ENCODE measurements at regions not wholly inside any gene's neighbourhood (a gene's known extent, or its start where the extent isn't known, plus 50 kb on each side); places are given as distances from the start of the nearest gene placed in this dataset.
"Not testable (repeated sequence)": the region's sequence is repeated elsewhere in the genome, so short reads cannot be mapped to it uniquely, and the experiment has no call there.

DNA sequence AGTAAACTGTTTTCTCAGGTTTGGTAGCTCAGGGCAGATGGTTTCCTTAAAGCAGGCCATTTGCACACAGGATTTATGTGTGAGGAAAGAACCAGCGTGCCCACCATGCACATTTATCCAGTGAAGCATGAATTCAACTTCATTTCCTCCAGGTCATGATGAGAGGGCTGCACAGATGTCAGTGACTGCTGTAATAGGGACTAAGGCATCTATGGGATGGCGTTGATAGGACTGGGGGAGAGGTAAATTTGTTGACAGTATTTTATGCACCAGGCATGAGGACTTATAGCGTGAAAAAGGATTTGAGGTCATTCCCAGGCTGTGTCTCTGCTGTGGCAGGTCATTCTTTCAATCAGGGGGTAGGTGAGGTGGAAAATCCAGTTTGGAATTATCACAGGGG lies 302.9 kb downstream of the XPNPEP1 start:
- peaks cover 15 to 35% of the 10 kb centered on the region in 2 donors for H3K4me1 ChIP-seq (replicated peaks in 1 of 2)

DNA sequence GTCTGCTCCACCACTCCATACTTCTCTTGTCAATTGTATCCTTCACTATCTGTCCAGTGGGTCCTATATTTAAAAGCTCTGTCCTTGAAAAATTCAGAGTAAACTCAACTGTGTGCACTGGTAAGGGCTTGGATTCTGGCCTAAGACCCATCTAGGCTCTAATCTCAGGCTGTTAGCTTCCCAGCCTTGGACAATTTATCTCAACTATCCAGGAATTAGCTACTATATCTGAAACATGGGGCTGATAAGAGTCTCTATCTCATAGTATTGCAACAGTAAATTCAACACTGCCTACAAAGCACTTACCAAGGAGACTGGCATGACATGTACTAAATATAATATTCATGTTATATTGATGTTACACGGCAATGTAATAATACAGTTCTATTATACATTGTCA lies 303.4 kb downstream of the XPNPEP1 start:
- peak in 1 of 8 experiments; percentile 12 for ATAC-seq (replicated peaks in 6 of 8)
- no peak overlapping the region for H3K27ac ChIP-seq
- H3K4me1 ChIP-seq (replicated peaks in 1 of 2), result peaks cover 15 to 35% of the 10 kb centered on the region in 2 donors
- no peak overlapping the region for H3K4me3 ChIP-seq
- WGBS, 10 experiments, result 20 to 100% (median 86%) methylated on average over 1 of the region's 1 CpG; no CpG with 5 or more reads in 3 of the 10 experiments
- in situ Hi-C loops (cut with MboI; ENCODE audit: low pct_unique_long_range_greater_than_20kb in 2 of 9, low sequenced_read_pairs in 9 of 9, unreplicated experiment in 9 of 9), result no loop called here

More for the DNA sequence above, 302.9 kb downstream of the XPNPEP1 start:
- in situ Hi-C loops (cut with MboI; ENCODE audit: low pct_unique_long_range_greater_than_20kb in 2 of 9, low sequenced_read_pairs in 9 of 9, unreplicated experiment in 9 of 9), result no loop called here
- 0 to 100% (median 10%) methylated on average over 1 to 3 of the region's 3 CpGs; no CpG with 5 or more reads in 2 of the 10 experiments for WGBS, 10 experiments
- ATAC-seq (replicated peaks in 6 of 8), result peak in 3 of 8 experiments; percentile 78 to 84 (median 80)
- Histone ChIP-seq H3K4me3 (no peak overlapping the region), H3K27ac (no peak overlapping the region)

DNA sequence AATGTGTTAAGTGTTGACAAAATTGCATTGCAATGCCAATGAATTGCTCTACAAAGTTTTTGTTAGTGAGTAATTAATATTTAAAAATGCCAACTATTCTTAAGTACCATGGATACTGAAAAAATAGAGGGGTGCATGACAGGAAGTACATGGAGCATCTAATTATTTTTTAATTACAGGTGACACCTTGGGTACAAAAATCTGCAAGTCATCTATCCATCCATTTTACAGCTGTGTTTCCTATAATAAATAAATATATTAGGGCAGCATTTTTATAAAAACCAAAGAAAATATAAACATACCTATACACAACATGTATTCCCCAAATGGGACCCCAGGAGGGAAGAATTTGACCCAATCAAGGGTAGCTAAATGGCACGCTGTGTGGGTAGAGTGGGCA lies 304.6 kb downstream of the XPNPEP1 start:
- no peak overlapping the region for H3K27ac ChIP-seq
- no peak for ATAC-seq (replicated peaks in 6 of 8)
- in situ Hi-C loops (cut with MboI; ENCODE audit: low pct_unique_long_range_greater_than_20kb in 2 of 9, low sequenced_read_pairs in 9 of 9, unreplicated experiment in 9 of 9), result no loop called here
- 0 to 100% (median 100%) methylated on average over 1 of the region's 1 CpG; no CpG with 5 or more reads in 7 of the 10 experiments for WGBS, 10 experiments
- no peak overlapping the region for H3K4me3 ChIP-seq
- peaks cover 15 to 35% of the 10 kb centered on the region in 2 donors for H3K4me1 ChIP-seq (replicated peaks in 1 of 2)

DNA sequence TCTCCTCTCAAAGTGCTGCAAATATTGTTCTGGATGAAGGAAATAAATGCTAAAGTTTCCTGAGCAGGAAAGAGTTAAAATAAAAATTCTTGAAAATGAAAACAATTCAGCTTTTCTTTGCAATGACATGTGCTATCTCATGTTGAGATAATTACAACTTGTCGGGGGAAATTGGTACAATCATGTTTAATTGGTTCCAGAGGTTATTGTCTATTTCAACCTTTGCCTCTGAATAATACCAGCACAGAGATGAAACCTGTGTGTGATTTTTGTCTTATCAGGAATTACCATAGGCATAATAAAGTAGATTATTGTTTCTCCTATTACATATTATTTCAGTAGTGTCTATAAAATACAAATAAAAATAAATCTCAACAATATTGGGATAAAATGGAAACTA lies 305.0 kb downstream of the XPNPEP1 start:
- Histone ChIP-seq H3K27ac (no peak overlapping the region), H3K4me1 (replicated peaks in 1 of 2) (peaks cover 15 to 35% of the 10 kb centered on the region in 2 donors), H3K4me3 (no peak overlapping the region)
- no peak for ATAC-seq (replicated peaks in 6 of 8)
- 0% methylated on average over 1 of the region's 1 CpG; no CpG with 5 or more reads in 7 of the 10 experiments for WGBS, 10 experiments
- in situ Hi-C loops (cut with MboI; ENCODE audit: low pct_unique_long_range_greater_than_20kb in 2 of 9, low sequenced_read_pairs in 9 of 9, unreplicated experiment in 9 of 9), result no loop called here

DNA sequence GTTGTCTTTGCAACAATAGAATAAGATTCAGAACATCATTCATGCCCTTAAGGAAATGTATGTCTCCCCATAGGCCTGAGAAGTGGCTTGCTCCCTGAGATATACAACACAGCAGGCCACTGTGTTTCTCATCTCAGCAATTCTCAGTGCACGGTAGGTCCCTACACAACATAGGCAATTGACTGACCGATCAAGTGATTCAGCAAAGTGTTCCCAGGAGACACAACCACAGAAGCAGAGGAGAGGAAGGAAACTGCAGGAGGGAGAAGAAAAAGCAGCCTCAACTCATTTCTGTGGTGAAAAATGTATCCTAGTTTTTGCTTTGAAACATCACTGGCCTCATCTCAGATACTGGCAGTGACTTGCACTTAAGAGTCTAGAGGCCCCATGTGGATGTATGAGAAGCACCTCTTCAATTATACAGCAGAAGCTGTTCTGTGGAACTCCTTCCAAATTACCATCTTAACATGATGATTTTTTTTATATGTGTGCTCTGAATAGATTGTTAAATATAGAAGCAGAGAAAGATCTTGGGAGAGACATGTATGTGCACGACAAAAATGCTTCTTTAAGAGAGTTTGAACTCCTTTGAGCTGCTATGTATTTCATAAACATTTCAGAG lies 306.8 kb downstream of the XPNPEP1 start:
- no peak overlapping the region for H3K4me3 ChIP-seq
- in situ Hi-C loops (cut with MboI; ENCODE audit: low pct_unique_long_range_greater_than_20kb in 2 of 9, low sequenced_read_pairs in 9 of 9, unreplicated experiment in 9 of 9), result no loop called here
- H3K4me1 ChIP-seq (replicated peaks in 1 of 2), result peaks cover 3 to 29% of the 10 kb centered on the region in 2 donors
- 0 to 80% (median 40%) methylated on average over 1 to 3 of the region's 3 CpGs; no CpG with 5 or more reads in 2 of the 10 experiments for WGBS, 10 experiments
- H3K27ac ChIP-seq, result no peak overlapping the region
- peak in 3 of 8 experiments; percentile 56 to 65 (median 56) for ATAC-seq (replicated peaks in 6 of 8)

DNA sequence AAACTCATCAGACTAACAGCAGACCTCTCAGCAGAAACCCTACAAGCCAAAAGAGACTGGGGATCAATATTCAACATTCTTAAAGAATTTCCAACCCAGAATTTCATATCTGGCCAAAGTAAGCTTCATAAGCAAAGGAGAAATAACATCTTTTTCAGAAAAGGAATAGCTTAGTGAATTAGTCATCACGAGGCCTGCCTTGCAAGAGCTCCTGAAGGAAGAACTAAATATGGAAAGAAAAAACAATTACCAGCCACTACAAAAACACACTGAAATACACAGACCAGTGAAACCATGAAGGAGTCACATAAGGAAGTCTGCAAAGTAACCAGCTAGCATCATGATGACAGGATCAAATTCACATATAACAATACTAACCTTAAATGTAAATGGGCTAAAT lies 328.0 kb downstream of the XPNPEP1 start:
- H3K4me3 ChIP-seq; ATAC-seq (replicated peaks in 6 of 8); H3K4me1 ChIP-seq (replicated peaks in 1 of 2); in situ Hi-C loops (cut with MboI; ENCODE audit: low pct_unique_long_range_greater_than_20kb in 2 of 9, low sequenced_read_pairs in 9 of 9, unreplicated experiment in 9 of 9); H3K27ac ChIP-seq: not testable (repeated sequence)
- 0 to 100% (median 70%) methylated on average over 1 of the region's 1 CpG for WGBS, 10 experiments

DNA sequence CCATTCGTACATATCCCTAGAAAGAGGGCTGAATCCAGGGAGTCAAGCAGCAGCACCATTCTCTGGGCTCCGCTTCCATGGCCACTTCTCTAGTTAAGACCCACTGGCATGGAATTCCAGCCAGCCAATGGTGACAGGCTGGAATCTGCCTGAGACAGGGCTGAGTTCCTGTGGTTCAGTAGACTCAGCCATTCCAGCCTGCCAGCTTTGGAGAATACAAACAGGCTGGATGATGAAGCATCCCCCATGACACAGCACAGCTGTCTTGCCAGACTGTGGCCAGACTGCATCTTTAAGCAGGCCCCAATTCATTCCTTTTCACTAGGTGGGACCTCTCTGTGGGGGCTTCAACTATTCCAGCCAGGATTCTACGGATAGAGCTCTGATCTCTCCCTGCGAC lies 329.6 kb downstream of the XPNPEP1 start:
- peak in 3 of 8 experiments; percentile 34 to 88 (median 42) for ATAC-seq (replicated peaks in 6 of 8)
- Histone ChIP-seq H3K4me1 (replicated peaks in 1 of 2) (no peaks in the 10 kb centered on the region), H3K4me3 (no peak overlapping the region), H3K27ac (no peak overlapping the region)
- WGBS, 10 experiments, result 0 to 60% (median 15%) methylated on average over 1 to 4 of the region's 4 CpGs; no CpG with 5 or more reads in 4 of the 10 experiments
- in situ Hi-C loops (cut with MboI; ENCODE audit: low pct_unique_long_range_greater_than_20kb in 2 of 9, low sequenced_read_pairs in 9 of 9, unreplicated experiment in 9 of 9), result no loop called here

DNA sequence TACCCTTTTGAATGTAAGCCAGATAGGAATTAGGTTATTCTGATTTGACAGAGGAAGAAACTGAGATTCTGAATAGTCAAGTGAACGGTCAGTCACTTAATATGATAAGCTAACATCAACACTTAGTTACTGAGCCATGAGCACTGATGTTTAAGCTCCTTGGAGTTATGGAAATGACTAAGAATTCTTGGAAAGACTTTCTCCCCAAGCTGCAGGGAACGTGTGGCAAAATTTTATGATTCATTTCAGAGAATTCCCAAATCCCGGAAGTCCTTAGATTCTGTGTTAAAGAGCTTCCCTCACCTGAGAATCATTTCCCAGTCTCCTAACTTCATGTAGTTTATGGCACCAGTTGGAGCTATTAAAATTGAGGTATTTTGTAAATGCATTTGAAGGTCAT lies 330.9 kb downstream of the XPNPEP1 start:
- Histone ChIP-seq H3K4me3 (no peak overlapping the region), H3K4me1 (replicated peaks in 1 of 2) (peaks cover 0 to 4% of the 10 kb centered on the region in 2 donors), H3K27ac (no peak overlapping the region)
- in situ Hi-C loops (cut with MboI; ENCODE audit: low pct_unique_long_range_greater_than_20kb in 2 of 9, low sequenced_read_pairs in 9 of 9, unreplicated experiment in 9 of 9), result no loop called here
- WGBS, 10 experiments, result 0 to 100% (median 55%) methylated on average over 1 to 3 of the region's 3 CpGs; no CpG with 5 or more reads in 2 of the 10 experiments
- ATAC-seq (replicated peaks in 6 of 8), result no peak

DNA sequence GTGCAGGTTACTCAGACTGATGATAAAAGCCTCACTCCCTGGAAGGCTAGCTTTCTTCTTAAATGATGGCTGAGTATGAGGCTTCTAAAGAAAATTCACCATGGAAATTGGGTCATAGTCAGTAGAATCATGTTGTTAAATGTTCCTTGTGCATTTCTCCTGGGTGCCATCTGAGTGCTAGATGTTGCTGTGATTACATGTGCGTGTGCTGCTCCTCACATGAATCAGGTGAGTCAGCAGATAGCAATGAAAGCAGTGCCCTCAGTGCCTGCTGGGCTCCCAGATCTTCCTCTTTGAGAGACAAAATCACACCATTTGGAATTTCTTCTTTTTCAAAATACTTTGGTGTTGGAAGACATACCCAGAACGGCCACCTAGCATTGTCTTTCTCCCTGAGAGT lies 331.7 kb downstream of the XPNPEP1 start:
- in situ Hi-C loops (cut with MboI; ENCODE audit: low pct_unique_long_range_greater_than_20kb in 2 of 9, low sequenced_read_pairs in 9 of 9, unreplicated experiment in 9 of 9), result no loop called here
- H3K4me1 ChIP-seq (replicated peaks in 1 of 2), result peaks cover 0 to 10% of the 10 kb centered on the region in 2 donors

DNA sequence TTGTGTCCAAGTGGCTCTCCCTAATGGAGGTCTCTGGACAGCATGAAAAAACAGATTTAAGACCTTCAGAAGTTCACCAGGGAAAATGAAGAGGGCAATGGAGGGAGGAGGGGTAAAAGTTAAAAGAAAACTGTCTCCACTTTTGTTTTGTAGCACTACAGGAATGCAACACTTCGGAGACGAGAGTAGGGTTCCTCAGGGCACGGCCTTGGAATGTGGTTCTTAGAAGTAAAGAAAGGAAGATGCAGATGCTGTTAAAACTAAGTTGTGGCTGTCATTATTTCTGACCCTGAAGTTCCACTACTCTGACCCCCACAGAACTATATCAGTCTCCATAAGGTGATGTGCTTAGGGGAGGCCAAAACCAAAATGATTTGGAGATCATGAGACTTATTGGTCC lies 335.1 kb downstream of the XPNPEP1 start:
- ATAC-seq (replicated peaks in 6 of 8), result peak in 2 of 8 experiments; percentile 24 to 37
- Histone ChIP-seq H3K4me1 (replicated peaks in 1 of 2) (peaks cover 0 to 13% of the 10 kb centered on the region in 2 donors), H3K27ac (no peak overlapping the region), H3K4me3 (no peak overlapping the region)
- 15 to 69% (median 33%) methylated on average over 1 to 3 of the region's 3 CpGs; no CpG with 5 or more reads in 3 of the 10 experiments for WGBS, 10 experiments
- in situ Hi-C loops (cut with MboI; ENCODE audit: low pct_unique_long_range_greater_than_20kb in 2 of 9, low sequenced_read_pairs in 9 of 9, unreplicated experiment in 9 of 9), result no loop called here

More for the DNA sequence above, 331.7 kb downstream of the XPNPEP1 start:
- Histone ChIP-seq H3K27ac (no peak overlapping the region), H3K4me3 (no peak overlapping the region)
- 0 to 100% (median 46%) methylated on average over 1 to 2 of the region's 2 CpGs; no CpG with 5 or more reads in 4 of the 10 experiments for WGBS, 10 experiments
- no peak for ATAC-seq (replicated peaks in 6 of 8)

DNA sequence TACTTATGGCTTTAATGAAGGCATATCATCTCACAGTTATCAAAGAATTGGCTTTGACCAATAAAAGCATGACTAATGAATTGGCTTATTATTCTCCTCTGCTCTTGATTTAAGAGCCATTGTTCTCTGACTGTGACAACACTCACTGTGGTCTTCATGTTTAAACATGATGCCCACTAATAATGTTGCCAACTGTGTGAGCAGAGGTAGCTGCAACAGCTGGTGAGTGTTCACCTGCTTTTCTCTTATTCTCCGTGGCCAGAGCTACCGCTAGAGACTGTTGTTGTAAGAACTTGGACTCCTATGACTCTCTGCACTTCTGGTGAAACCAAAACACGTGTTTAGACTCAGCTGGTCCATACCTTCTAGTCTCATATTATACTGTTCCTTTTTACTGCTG lies 335.9 kb downstream of the XPNPEP1 start:
- ATAC-seq (replicated peaks in 6 of 8), result peak in 1 of 8 experiments; percentile 30
- H3K27ac ChIP-seq, result no peak overlapping the region
- no peak overlapping the region for H3K4me3 ChIP-seq
- 6 to 92% (median 80%) methylated on average over 1 to 3 of the region's 3 CpGs; no CpG with 5 or more reads in 3 of the 10 experiments for WGBS, 10 experiments
- H3K4me1 ChIP-seq (replicated peaks in 1 of 2), result peaks cover 0 to 13% of the 10 kb centered on the region in 2 donors
- in situ Hi-C loops (cut with MboI; ENCODE audit: low pct_unique_long_range_greater_than_20kb in 2 of 9, low sequenced_read_pairs in 9 of 9, unreplicated experiment in 9 of 9), result no loop called here

DNA sequence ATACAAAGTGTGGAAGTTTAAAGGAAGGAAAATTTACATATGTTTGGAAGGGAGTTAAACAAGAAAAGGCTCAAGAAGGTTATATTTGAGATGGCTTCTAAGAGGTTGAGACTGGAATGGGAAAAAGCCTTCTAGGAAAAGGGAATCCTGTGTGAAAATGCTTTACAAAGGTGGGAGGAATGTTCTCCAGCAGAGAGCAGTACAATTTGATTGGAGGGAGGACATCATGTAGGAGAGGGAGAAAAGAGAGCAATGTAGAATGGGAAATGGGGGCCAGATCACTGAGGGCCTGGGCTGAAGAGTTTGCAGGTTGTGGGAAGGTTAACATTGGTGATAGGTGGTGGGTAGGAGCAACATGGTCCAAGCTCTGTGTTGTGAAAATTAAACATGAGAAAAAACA lies 366.9 kb downstream of the XPNPEP1 start:
- ATAC-seq (replicated peaks in 6 of 8), result no peak
- H3K27ac ChIP-seq, result no peak overlapping the region
- in situ Hi-C loops (cut with MboI; ENCODE audit: low pct_unique_long_range_greater_than_20kb in 2 of 9, low sequenced_read_pairs in 9 of 9, unreplicated experiment in 9 of 9), result no loop called here
- H3K4me1 ChIP-seq (replicated peaks in 1 of 2), result no peaks in the 10 kb centered on the region
- H3K4me3 ChIP-seq, result no peak overlapping the region

DNA sequence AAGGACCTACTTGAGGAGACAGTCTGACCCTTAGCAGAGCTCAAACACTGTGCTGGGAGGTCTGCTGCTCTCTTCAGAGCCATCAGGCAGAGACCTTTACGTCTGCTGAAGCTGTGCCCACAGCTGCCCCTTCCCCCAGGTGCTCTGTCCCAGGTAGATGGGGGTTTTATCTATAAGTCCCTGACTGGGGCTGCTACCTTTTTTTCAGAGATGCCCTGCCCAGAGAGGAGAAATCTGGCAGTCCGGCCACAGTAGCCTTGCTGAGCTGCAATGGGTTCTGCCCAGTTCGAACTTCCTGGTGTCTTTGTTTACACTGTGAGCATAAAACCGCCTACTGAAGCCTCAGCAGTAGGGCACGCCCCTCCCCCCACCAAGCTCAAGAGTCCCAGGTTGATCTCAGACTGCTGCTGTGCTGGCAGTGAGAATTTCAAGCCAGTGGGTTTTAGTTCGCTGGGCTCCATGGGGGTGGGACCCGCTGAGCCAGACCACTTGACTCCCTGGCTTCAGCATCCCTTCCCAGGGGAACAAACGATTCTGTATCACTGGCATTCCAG lies 381.2 kb downstream of the XPNPEP1 start:
- ATAC-seq (replicated peaks in 6 of 8); H3K4me3 ChIP-seq; H3K4me1 ChIP-seq (replicated peaks in 1 of 2); in situ Hi-C loops (cut with MboI; ENCODE audit: low pct_unique_long_range_greater_than_20kb in 2 of 9, low sequenced_read_pairs in 9 of 9, unreplicated experiment in 9 of 9); H3K27ac ChIP-seq: not testable (repeated sequence)
- WGBS, 10 experiments, result 13 to 74% (median 54%) methylated on average over 1 to 4 of the region's 8 CpGs; no CpG with 5 or more reads in 3 of the 10 experiments
